DND-41 (cell line): ENCODE measurements at regions not wholly inside any gene's neighbourhood (a gene's known extent, or its start where the extent isn't known, plus 50 kb on each side); places are given as distances from the start of the nearest gene placed in this dataset.

ENCODE experiments used
- CTCF ChIP-seq: IDR thresholded peaks from 2 replicates; pipeline ENCODE4 v1.5.1; 2012; ENCODE audit warnings: borderline replicate concordance, low read length, moderate library complexity, mild to moderate bottlenecking; ENCODE audit not compliant: poor library complexity, severe bottlenecking; ENCODE audit errors: extremely low read depth
- EZH2 ChIP-seq: IDR thresholded peaks from 3 replicates; pipeline ENCODE4 v1.6.1; 2012; ENCODE audit warnings: borderline replicate concordance, low read depth, mild to moderate bottlenecking, moderate library complexity, low read length, inconsistent platforms; ENCODE audit not compliant: severe bottlenecking

GRCh38 chr6:100202417-100203194, 208.6 kb upstream of the MCHR2 start:
- TF ChIP-seq CTCF (no peak), EZH2 (no peak)
